ENCODE measurements at regions not wholly inside any gene's neighbourhood (a gene's known extent, or its start where the extent isn't known, plus 50 kb on each side); places are given as distances from the start of the nearest gene placed in this dataset.

- no peak for TF ChIP-seq CBX8 (IDR thresholded peaks at IDR 0.05; ENCODE audit: borderline replicate concordance, low read depth, low read length)
- no peak for TF ChIP-seq SP4 (IDR thresholded peaks at IDR 0.05; ENCODE audit: low read length)
- no peak for TF ChIP-seq TCF12 (IDR thresholded peaks at IDR 0.05; ENCODE audit: low read depth, low read length)
- TF ChIP-seq POU5F1 (IDR thresholded peaks at IDR 0.05; ENCODE audit: low read depth, low read length): no peak
- Histone ChIP-seq H3K14ac (ENCODE audit: insufficient read length) (no peak overlapping the region), H3K23me2 (ENCODE audit: low read depth, low read length) (no peaks in the 10 kb centered on the region), H2AK5ac (ENCODE audit: low read depth, low read length) (no peak overlapping the region), H3K56ac (replicated peaks; ENCODE audit: insufficient read length, low read depth, low read length) (no peak overlapping the region), H3K36me3 (ENCODE audit: control insufficient read depth in 2 of 4, insufficient read depth in 4 of 4, low read length in 3 of 4) (no peaks in the 10 kb centered on the region), H2BK12ac (ENCODE audit: low read depth, low read length) (no peak overlapping the region), H3K27me3 (replicated peaks in 1 of 4; ENCODE audit: control insufficient read depth in 3 of 4, extremely low read depth in 1 of 4, insufficient read depth in 3 of 4, low read length in 3 of 4) (no peaks in the 10 kb centered on the region), H2BK20ac (ENCODE audit: low read length) (no peak overlapping the region), H3K23ac (ENCODE audit: insufficient read length) (no peak overlapping the region), H3K79me1 (ENCODE audit: low read depth, low read length) (no peaks in the 10 kb centered on the region), H3K9me3 (ENCODE audit: insufficient read depth in 2 of 2, low read depth in 1 of 2, low read length in 1 of 2) (no peaks in the 10 kb centered on the region), H3K9ac (replicated peaks in 1 of 4; ENCODE audit: extremely low read depth in 1 of 4, low read depth in 3 of 4, low read length in 3 of 4) (no peak overlapping the region), H3K4ac (replicated peaks; ENCODE audit: insufficient read length, low read depth, low read length) (no peak overlapping the region), H4K91ac (replicated peaks; ENCODE audit: insufficient read length, low read length) (no peak overlapping the region), H4K8ac (ENCODE audit: extremely low read depth, insufficient read depth, low read length) (no peak overlapping the region), H3K18ac (ENCODE audit: extremely low read depth, low read length) (no peak overlapping the region), H3K4me1 (replicated peaks in 1 of 4; ENCODE audit: control insufficient read depth in 3 of 4, insufficient read depth in 4 of 4, low read length in 3 of 4) (no peaks in the 10 kb centered on the region), H2AFZ (ENCODE audit: low read length) (no peak overlapping the region), H2BK5ac (ENCODE audit: low read depth, low read length) (no peak overlapping the region; the same call in 1 of the 2 replicates), H4K5ac (ENCODE audit: insufficient read length, low read depth, low read length) (no peak overlapping the region), H3K4me3 (ENCODE audit: extremely low read depth in 1 of 4, insufficient read depth in 2 of 4, low read depth in 3 of 4, low read length in 4 of 4) (no peak overlapping the region), H4K20me1 (replicated peaks in 1 of 2; ENCODE audit: control insufficient read depth in 1 of 2, insufficient read depth in 2 of 2, low read length in 2 of 2) (no peaks in the 10 kb centered on the region), H3K79me2 (ENCODE audit: control insufficient read depth in 1 of 2, insufficient read depth in 2 of 2, low read length in 2 of 2) (no peaks in the 10 kb centered on the region), H3K4me2 (ENCODE audit: insufficient read depth in 1 of 2, low read depth in 2 of 2, low read length in 2 of 2) (no peak overlapping the region), H2BK120ac (replicated peaks; ENCODE audit: low read depth, low read length) (no peak overlapping the region), H3K27ac (ENCODE audit: low read depth, low read length) (no peak overlapping the region), H2BK15ac (ENCODE audit: low read length) (no peak overlapping the region)
- FAIRE-seq: no peak
- no peak for DNase-seq (ENCODE audit: low read depth in 1 of 2, low spot score in 2 of 2)
- 90% methylated on average over 3 of the region's 3 CpGs; no CpG with 5 or more reads in 1 of the 2 experiments for WGBS, 2 experiments (ENCODE audit: extremely low coverage in 1 of 2, insufficient coverage in 1 of 2, insufficient read length in 1 of 2, insufficient replicate concordance in 2 of 2, low coverage in 1 of 2, low lambda C conversion rate in 2 of 2, missing lambda C conversion rate in 1 of 2)
- ChIA-PET CTCF (ENCODE audit: partially characterized antibody) (interaction anchor here (0.9 to 2.4 kb wide), 3 partner anchors 26 to 940 kb away, joined by 3 to 9 read pairs (median 4); no protein-coding TSS in a partner anchor), POLR2A (ENCODE audit: partially characterized antibody) (no interaction called here)
These were observed 74.1 kb downstream of the ABCC12 start for GRCh38 chr16:48081656-48082055.
